K562 (cell line): ENCODE measurements at regions not wholly inside any gene's neighbourhood (a gene's known extent, or its start where the extent isn't known, plus 50 kb on each side); places are given as distances from the start of the nearest gene placed in this dataset.

Experiments
- ATAC-seq: fragments of 200-7000 bp; cut with Tn5 transposase; 3 replicates; pipeline ENCODE4 v1.9.1; 2020; ENCODE audit warnings: moderate library complexity
- BruUV-seq: library from RNA; stranded (reverse); fragments of 400-500 nt; replicated peaks from 2 replicates; lab custom pipeline; 2021; lab: Mats Ljungman, UMichigan
- CTCF ChIA-PET: fragments of 300-600 bp; formaldehyde crosslinking; extraction: SDS; loops from one replicate; lab custom pipeline; 2021; ENCODE audit warnings: low intra/inter-chr PET ratio; lab: Yijun Ruan, JAX
- POLR2A ChIA-PET: fragments of 300-600, 350-650 bp; sonication (Branson Sonifier 250); formaldehyde crosslinking; extraction: SDS; loops from one replicate; lab custom pipeline; 2021; ENCODE audit warnings: antibody characterized with exemption, inconsistent platforms; lab: Yijun Ruan, JAX
- DNase-seq, 4 experiments: peaks; one replicate each; pipeline versions ENCODE4 v3.0.0 to v3.0.0-alpha.2; 2011 to 2018; ENCODE audit warnings: low spot score in 3 of 4, mixed read lengths in 3 of 4; ENCODE audit errors: extremely low read depth in 1 of 4
- FAIRE-seq: peaks from 2 replicates; lab custom pipeline; 2011; peaks lifted over from hg19 to GRCh38; lab: Jason Lieb, UNC
- H2AFZ ChIP-seq: 2 replicates; pipeline ENCODE4 v1.6.0; 2011; ENCODE audit warnings: low read depth, low read length, control low read depth, inconsistent platforms
- H3K27ac ChIP-seq: fragments of 200-600 bp; 3 replicates; pipeline ENCODE4 v1.8.0; 2011; ENCODE audit warnings: low read depth, mild to moderate bottlenecking, control low read depth, inconsistent platforms, low read length, moderate library complexity, mixed read lengths; ENCODE audit errors: extremely low read depth
- H3K27me3 ChIP-seq, 2 experiments: fragments of 300-600 bp in 1 of 2; 2 replicates in 1 of 2; 3 replicates in 1 of 2; pipeline versions ENCODE4 v1.6.0 to v1.8.0; 2011; ENCODE audit warnings: inconsistent platforms in 2 of 2, low read length in 2 of 2, mild to moderate bottlenecking in 1 of 2, mixed read lengths in 1 of 2, moderate library complexity in 1 of 2; ENCODE audit not compliant: control insufficient read depth in 2 of 2, insufficient read depth in 2 of 2
- H3K36me3 ChIP-seq: fragments of 300-600 bp; 3 replicates; pipeline ENCODE4 v1.8.0; 2011; ENCODE audit warnings: mild to moderate bottlenecking, low read length, inconsistent platforms; ENCODE audit not compliant: control insufficient read depth, insufficient read depth
- H3K4me1 ChIP-seq, 2 experiments: fragments of 200-600 bp in 1 of 2; replicated peaks in 1 of 2; 2 replicates in 1 of 2; 3 replicates in 1 of 2; pipeline versions ENCODE4 v1.5.1 to v1.8.0; 2011; ENCODE audit warnings: inconsistent platforms in 2 of 2, low read length in 2 of 2, mild to moderate bottlenecking in 1 of 2, mixed read lengths in 1 of 2, moderate library complexity in 1 of 2; ENCODE audit not compliant: control insufficient read depth in 2 of 2, insufficient read depth in 2 of 2
- H3K4me2 ChIP-seq: 2 replicates; pipeline ENCODE4 v1.6.1; 2011; ENCODE audit warnings: low read length, control low read depth, inconsistent platforms, mixed read lengths; ENCODE audit not compliant: insufficient read depth
- H3K4me3 ChIP-seq: fragments of 200-600 bp; sonication (generic), shearing (Covaris generic); 2 replicates; pipeline ENCODE4 v1.5.1; 2016; ENCODE audit warnings: control low read depth, inconsistent platforms
- H3K79me2 ChIP-seq: fragments of 200-600 bp; 3 replicates; pipeline ENCODE4 v1.8.0; 2011; ENCODE audit warnings: low read length, inconsistent platforms; ENCODE audit not compliant: control insufficient read depth, insufficient read depth
- H3K9ac ChIP-seq, 2 experiments: 2 replicates each; pipeline versions ENCODE4 v1.6.0 to v1.6.1; 2011; ENCODE audit warnings: low read depth in 2 of 2, low read length in 2 of 2, control low read depth in 1 of 2, inconsistent platforms in 1 of 2, mild to moderate bottlenecking in 1 of 2, mixed read lengths in 1 of 2; ENCODE audit not compliant: insufficient read depth in 1 of 2
- H3K9me1 ChIP-seq: one replicate; pipeline ENCODE4 v1.6.0; 2011; ENCODE audit warnings: inconsistent platforms, mild to moderate bottlenecking, low read length, moderate library complexity; ENCODE audit not compliant: control insufficient read depth, insufficient read depth
- H3K9me3 ChIP-seq: replicated peaks from 2 replicates; pipeline ENCODE4 v1.5.1; 2011; ENCODE audit warnings: low read depth, low read length, inconsistent platforms; ENCODE audit not compliant: control insufficient read depth, insufficient read depth
- H4K20me1 ChIP-seq: replicated peaks from 2 replicates; pipeline ENCODE4 v1.6.1; 2011; ENCODE audit warnings: low read length, inconsistent platforms, mixed read lengths; ENCODE audit not compliant: control insufficient read depth, insufficient read depth
- C11orf30 ChIP-seq: fragments of 450-650 bp; IDR thresholded peaks from 2 replicates; pipeline ENCODE4 v1.6.1; 2016; ENCODE audit warnings: low read depth, mild to moderate bottlenecking
- CBX5 ChIP-seq: IDR thresholded peaks from 2 replicates; pipeline ENCODE4 v1.6.1; 2014; ENCODE audit warnings: low read depth, borderline replicate concordance
- CXXC5 ChIP-seq: fragments of 250-450 bp; sonication (Bioruptor Pico); IDR thresholded peaks from 2 replicates; pipeline ENCODE4 v1.8.0; 2022; ENCODE audit warnings: inconsistent platforms, mild to moderate bottlenecking, moderate library complexity
- NELFE ChIP-seq: IDR thresholded peaks from 2 replicates; pipeline ENCODE4 v1.6.1; 2011; ENCODE audit warnings: mild to moderate bottlenecking; ENCODE audit not compliant: insufficient read depth, insufficient read length
- NFIC ChIP-seq: fragments of 450-650 bp; IDR thresholded peaks from 2 replicates; pipeline ENCODE4 v1.6.1; 2017; ENCODE audit warnings: mild to moderate bottlenecking, inconsistent platforms
- NFIX ChIP-seq: fragments of 250-450 bp; sonication (Bioruptor Pico); IDR thresholded peaks from 2 replicates; pipeline ENCODE4 v1.4.0; 2020; ENCODE audit warnings: low read depth, mild to moderate bottlenecking, moderate library complexity
- PCBP1 ChIP-seq: fragments of 200-400 bp; formaldehyde crosslinking; IDR thresholded peaks from 2 replicates; pipeline ENCODE4 v1.6.1; 2018; ENCODE audit warnings: mild to moderate bottlenecking, low read depth, low read length; ENCODE audit not compliant: poor library complexity, severe bottlenecking
- SREBF1 ChIP-seq: fragments of 150-350 bp; IDR thresholded peaks from 2 replicates; pipeline ENCODE4 v1.6.1; 2014; ENCODE audit warnings: antibody characterized with exemption, low read depth, low read length, borderline replicate concordance
- SUPT5H ChIP-seq: fragments of 450-650 bp; IDR thresholded peaks from 2 replicates; pipeline ENCODE4 v1.6.1; 2016
- TCF3 ChIP-seq: sonication (generic); formaldehyde crosslinking; IDR thresholded peaks from 2 replicates; pipeline ENCODE4 v1.4.0; 2020; ENCODE audit warnings: mild to moderate bottlenecking, missing genetic modification reagents
- ZNF253 ChIP-seq: fragments of 250-450 bp; sonication (Bioruptor Pico); conservative IDR thresholded peaks from 2 replicates; pipeline ENCODE4 v1.6.1; 2021; ENCODE audit warnings: mild to moderate bottlenecking
- ZNF316 ChIP-seq: fragments of 450-650 bp; IDR thresholded peaks from 2 replicates; pipeline ENCODE4 v1.6.1; 2016
- WGBS: fragments of 100-300 bp; shearing (Covaris generic); methylation state at CpG from one replicate; pipeline ENCODE4 v1.1.6; 2016; ENCODE audit warnings: low coverage, mixed read lengths; ENCODE audit not compliant: insufficient coverage; ENCODE audit errors: missing lambda C conversion rate; 5-methylcytosine and 5-hydroxymethylcytosine counted together
- in situ Hi-C: fragments of 300-500 bp; cut with MboI; formaldehyde crosslinking; loops from 4 replicates; pipeline ENCODE4 v1.15.0; 2018; ENCODE audit warnings: inconsistent platforms, mixed read lengths
- intact Hi-C: fragments of 100-400 bp; cut with micrococcal nuclease; formaldehyde crosslinking; loops from 2 replicates; pipeline ENCODE4 v1.14.2; 2022
- TF ChIP-seq, protein P1 (sequence below): sonication (generic); formaldehyde crosslinking; IDR thresholded peaks from 2 replicates; pipeline ENCODE4 v1.8.0; 2023; ENCODE audit warnings: missing genetic modification reagents, mild to moderate bottlenecking, borderline replicate concordance

DNA sequence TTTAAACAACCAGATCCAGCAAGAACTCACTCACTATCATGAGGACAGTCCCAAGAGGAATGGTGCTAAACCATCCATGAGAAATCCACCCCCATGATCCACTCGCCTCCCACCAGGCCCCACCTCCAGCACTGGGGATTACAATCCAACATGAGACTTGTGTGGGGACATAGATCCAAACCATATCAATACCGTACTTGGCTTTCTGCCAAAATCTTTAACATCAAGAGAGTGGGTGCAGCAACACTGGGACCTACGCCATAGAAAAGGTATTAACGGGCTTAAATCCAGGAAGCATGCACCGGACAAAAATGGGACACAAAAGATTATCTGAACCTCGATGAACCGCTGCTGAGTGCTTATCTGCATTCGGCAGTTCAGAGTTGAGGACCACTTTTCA is 322.3 kb upstream of the ARID1B start:
- DNase-seq (no peak), FAIRE-seq (no peak), ATAC-seq (no peak)
- Histone ChIP-seq H2AFZ (no peak overlapping the region), H3K79me2 (no peaks in the 10 kb centered on the region), H3K9me1 (no peaks in the 10 kb centered on the region), H3K27ac (no peak overlapping the region), H3K27me3 (0 out of 5 replicates have a peak, but pooled peaks cover 0 to 2% of the 10 kb centered on the region in 2 experiments), H3K4me3 (no peak overlapping the region), H3K4me1 (no peaks in the 10 kb centered on the region), H3K36me3 (no peaks in the 10 kb centered on the region), H3K9me3 (no peaks in the 10 kb centered on the region), H3K9ac (no peak overlapping the region), H3K4me2 (no peak overlapping the region), H4K20me1 (no peaks in the 10 kb centered on the region)
- intact Hi-C loops (no loop called here), in situ Hi-C loops (no loop called here)
- 1% methylated on average over 8 of the region's 8 CpGs for WGBS
- BruUV-seq = no TSS peak
- TF ChIP-seq ZNF253 (CRISPR knock-in tag) = no peak
- peak; percentile 87 for TF ChIP-seq NFIX
- peak; percentile 91 for TF ChIP-seq NFIC
- no peak for TF ChIP-seq SREBF1
- CTCF ChIA-PET = no interaction called here
- POLR2A ChIA-PET = no interaction called here

DNA sequence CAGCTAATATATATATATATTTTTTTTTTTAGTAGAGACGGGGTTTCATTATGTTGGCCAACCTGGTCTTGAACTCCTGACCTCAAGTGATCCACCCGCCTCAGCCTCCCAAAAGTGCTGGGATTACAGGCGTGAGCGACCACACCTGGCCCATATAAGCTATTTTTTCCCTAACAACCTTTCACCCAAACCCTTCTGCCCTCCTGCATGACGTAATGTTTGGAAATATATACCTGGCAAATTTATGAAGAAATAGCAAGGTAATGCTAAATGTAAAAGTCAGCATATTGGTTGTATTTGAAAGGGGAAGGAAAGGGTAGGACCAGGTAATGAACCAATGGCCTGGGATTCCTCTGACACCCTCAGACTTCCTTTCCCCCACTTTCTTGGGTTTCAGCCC is 325.5 kb upstream of the ARID1B start:
- Histone ChIP-seq H3K4me2 (no peak overlapping the region), H3K4me3 (no peak overlapping the region), H3K27ac (no peak overlapping the region), H3K4me1 (no peaks in the 10 kb centered on the region), H3K36me3 (no peaks in the 10 kb centered on the region), H3K9ac (no peak overlapping the region), H3K9me3 (no peaks in the 10 kb centered on the region), H3K79me2 (no peaks in the 10 kb centered on the region), H3K27me3 (no peaks in the 10 kb centered on the region), H3K9me1 (no peaks in the 10 kb centered on the region), H4K20me1 (no peaks in the 10 kb centered on the region), H2AFZ (no peak overlapping the region)
- POLR2A ChIA-PET = no interaction called here
- in situ Hi-C loops (no loop called here), intact Hi-C loops (no loop called here)
- CTCF ChIA-PET = no interaction called here
- BruUV-seq = no TSS peak
- DNase-seq (no peak), FAIRE-seq (no peak), ATAC-seq (no peak)
- WGBS = 7% methylated on average over 5 of the region's 5 CpGs
- peak; percentile 5; the same call in 1 of the 2 replicates for TF ChIP-seq C11orf30
- TF ChIP-seq, protein P1, sequence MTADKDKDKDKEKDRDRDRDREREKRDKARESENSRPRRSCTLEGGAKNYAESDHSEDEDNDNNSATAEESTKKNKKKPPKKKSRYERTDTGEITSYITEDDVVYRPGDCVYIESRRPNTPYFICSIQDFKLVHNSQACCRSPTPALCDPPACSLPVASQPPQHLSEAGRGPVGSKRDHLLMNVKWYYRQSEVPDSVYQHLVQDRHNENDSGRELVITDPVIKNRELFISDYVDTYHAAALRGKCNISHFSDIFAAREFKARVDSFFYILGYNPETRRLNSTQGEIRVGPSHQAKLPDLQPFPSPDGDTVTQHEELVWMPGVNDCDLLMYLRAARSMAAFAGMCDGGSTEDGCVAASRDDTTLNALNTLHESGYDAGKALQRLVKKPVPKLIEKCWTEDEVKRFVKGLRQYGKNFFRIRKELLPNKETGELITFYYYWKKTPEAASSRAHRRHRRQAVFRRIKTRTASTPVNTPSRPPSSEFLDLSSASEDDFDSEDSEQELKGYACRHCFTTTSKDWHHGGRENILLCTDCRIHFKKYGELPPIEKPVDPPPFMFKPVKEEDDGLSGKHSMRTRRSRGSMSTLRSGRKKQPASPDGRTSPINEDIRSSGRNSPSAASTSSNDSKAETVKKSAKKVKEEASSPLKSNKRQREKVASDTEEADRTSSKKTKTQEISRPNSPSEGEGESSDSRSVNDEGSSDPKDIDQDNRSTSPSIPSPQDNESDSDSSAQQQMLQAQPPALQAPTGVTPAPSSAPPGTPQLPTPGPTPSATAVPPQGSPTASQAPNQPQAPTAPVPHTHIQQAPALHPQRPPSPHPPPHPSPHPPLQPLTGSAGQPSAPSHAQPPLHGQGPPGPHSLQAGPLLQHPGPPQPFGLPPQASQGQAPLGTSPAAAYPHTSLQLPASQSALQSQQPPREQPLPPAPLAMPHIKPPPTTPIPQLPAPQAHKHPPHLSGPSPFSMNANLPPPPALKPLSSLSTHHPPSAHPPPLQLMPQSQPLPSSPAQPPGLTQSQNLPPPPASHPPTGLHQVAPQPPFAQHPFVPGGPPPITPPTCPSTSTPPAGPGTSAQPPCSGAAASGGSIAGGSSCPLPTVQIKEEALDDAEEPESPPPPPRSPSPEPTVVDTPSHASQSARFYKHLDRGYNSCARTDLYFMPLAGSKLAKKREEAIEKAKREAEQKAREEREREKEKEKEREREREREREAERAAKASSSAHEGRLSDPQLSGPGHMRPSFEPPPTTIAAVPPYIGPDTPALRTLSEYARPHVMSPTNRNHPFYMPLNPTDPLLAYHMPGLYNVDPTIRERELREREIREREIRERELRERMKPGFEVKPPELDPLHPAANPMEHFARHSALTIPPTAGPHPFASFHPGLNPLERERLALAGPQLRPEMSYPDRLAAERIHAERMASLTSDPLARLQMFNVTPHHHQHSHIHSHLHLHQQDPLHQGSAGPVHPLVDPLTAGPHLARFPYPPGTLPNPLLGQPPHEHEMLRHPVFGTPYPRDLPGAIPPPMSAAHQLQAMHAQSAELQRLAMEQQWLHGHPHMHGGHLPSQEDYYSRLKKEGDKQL (CRISPR knock-in tag) = no peak
- no peak for TF ChIP-seq NELFE
- no peak for TF ChIP-seq CBX5
- TF ChIP-seq PCBP1 = no peak
- no peak for TF ChIP-seq TCF3 (CRISPR knock-in tag)
- TF ChIP-seq SUPT5H = no peak
- no peak for TF ChIP-seq CXXC5
- peak; percentile 24; the same call in 1 of the 2 replicates for TF ChIP-seq ZNF316
